GM19351 (cell line): ENCODE measurements at regions not wholly inside any gene's neighbourhood (a gene's known extent, or its start where the extent isn't known, plus 50 kb on each side); places are given as distances from the start of the nearest gene placed in this dataset.
"Not testable (repeated sequence)": the region's sequence is repeated elsewhere in the genome, so short reads cannot be mapped to it uniquely, and the experiment has no call there.

Experiments
- ATAC-seq: cut with Tn5 transposase; IDR thresholded peaks from one replicate; pipeline ENCODE4 v1.9.1; 2021; ENCODE audit warnings: mild to moderate bottlenecking, moderate library complexity; ENCODE audit not compliant: unreplicated experiment

DNA sequence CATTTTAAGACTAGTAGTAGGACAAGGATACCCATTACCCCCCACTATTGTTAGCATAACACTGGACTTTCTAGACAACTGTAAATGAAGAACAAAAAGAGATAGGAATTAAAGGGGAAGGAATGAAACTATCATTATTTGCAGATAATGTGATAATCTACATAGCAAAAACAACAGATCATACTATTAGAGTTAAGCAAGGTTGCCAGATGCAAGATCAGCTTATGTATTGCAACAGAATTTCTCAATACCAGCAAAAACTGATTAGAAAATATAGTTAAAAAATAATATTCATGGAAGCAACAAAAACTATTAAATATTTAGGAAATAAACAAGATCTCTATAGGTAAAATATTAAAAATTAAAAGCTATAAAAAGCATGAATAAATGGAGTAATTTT lies 194.4 kb upstream of the SPRED2 start:
- no peak for ATAC-seq

DNA sequence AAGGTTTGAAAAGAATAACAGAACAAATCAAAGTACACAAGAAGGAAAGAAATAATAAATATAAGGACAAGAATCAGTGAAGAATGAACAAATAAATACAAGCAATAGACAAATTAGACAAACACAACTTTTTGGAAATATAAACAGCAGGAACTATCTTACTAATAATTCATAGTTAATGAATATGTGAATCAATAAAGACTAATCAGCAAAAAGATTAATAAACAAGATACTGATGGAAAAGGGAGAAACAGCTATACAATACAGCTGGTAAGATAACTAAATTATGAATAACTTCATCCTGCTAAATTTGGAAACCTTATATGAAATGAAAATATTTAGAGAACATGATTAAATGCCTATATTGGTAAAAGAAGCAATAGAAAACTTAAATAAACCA lies 193.6 kb upstream of the SPRED2 start:
- ATAC-seq: no peak

GRCh38 chr2:65622951-65623535 lies 190.6 kb upstream of the SPRED2 start:
- ATAC-seq: no peak

GRCh38 chr2:65622499-65622898 lies 190.1 kb upstream of the SPRED2 start:
- no peak for ATAC-seq

DNA sequence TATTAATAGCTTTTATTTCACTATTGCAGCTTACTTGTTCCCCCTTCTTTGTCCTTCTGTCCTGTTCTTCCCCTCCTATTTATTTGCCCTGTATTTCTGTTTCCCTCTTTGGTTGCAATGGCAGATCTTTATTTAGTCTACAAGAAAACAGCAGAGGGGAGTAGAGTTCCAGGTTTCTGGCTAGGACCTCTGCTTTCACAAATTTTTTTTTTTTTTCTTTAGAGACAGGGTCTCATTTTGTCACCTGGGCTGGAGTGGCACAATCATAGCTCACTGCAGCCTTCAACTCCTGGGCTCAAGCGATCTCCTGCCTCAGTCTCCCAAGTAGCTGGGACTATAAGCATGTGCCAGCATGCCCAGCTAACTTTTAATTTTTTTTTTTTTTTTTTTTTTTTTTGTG lies 188.1 kb upstream of the SPRED2 start:
- no peak for ATAC-seq

- ATAC-seq: no peak
Observed at GRCh38 chr2:65620026-65620425, 187.6 kb upstream of the SPRED2 start.

GRCh38 chr2:65615602-65616001 lies 183.2 kb upstream of the SPRED2 start:
- ATAC-seq: no peak

DNA sequence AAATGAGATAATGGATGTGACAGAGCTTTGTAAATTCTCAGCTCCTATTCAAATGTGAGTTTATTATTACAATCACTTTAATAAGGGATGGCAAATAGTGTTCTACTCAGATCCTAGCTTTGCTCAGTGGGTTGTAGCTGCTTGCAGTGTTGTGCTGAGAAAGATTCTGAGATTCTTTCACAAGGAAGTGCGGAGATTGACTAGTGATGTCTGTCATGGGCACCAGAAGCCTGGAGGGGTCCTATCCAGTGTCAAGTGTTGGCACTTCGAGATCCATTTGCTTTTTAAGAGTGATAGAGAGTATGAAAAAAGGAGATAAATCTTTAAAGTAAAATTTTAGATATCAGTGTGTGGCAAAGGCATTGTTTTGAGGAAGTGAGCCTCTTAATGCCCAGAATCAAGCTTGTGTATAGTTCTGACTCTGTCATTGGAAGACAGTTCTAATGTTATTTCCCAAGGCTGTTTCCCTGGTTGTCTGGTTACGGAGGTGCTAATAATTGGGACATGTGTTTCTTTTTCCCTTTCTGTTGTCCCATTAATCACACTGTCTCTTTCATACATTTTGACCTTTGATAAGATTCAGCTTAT lies 181.7 kb upstream of the SPRED2 start:
- no peak for ATAC-seq

DNA sequence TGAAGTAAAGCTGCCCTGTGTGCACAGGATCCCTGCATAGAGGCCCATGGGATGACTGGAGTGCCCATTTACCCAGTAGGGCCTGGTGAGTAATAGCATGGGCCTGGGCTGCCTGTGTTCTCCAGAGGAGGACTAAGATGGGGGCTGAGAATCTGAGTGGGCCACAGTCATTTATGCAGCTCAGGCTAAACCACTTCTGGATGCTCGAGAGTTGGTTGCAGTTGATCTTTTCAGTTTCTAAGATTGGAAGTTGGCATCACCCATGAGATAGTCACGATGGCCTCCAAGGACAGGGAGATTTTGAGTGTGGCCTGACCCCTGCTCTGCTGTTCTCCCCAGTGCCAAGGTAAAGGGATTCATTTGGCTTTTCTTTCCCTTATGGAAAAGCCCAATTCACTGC lies 179.1 kb upstream of the SPRED2 start:
- ATAC-seq: no peak

GRCh38 chr2:65608916-65609315 lies 176.5 kb upstream of the SPRED2 start:
- no peak for ATAC-seq

DNA sequence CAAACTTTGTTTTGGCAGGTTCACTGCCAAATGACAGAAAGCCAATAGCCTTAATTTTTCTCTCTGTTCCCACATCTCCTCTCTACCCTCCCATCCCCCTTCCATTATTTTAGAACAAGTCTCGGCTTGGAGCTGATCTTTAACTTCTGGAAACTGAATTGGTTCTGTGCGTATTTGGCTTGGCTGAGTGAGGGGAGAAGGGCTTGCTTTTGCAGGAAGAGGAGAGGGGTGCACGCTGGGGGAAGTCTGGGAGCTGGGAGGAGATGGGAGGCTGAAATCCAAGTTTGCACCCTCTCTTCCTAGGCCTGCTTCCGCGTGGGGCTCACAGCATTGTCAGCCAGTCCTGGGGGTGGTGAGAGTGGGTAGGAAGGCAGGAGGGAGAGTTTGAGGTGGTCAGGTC lies 176.1 kb upstream of the SPRED2 start:
- ATAC-seq: no peak

GRCh38 chr2:65607662-65608305 lies 175.4 kb upstream of the SPRED2 start:
- ATAC-seq: no peak

DNA sequence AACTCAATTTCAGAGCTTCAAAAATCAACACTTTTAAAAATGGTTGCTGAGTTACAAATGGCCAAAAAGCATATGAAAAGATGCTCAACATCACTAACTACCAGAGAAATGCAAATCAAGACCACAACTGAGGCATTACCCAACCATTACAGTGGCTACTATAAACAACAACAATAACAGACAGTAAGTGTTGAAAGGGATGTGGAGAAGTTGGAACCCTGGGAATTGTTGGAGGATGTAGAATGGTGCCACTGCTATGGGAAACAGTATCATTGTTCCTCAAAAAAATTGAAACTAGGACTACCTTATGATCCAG lies 173.3 kb upstream of the SPRED2 start:
- ATAC-seq: peak; percentile 42

- ATAC-seq: no peak
Observed at GRCh38 chr2:65605058-65605742, 172.8 kb upstream of the SPRED2 start.

DNA sequence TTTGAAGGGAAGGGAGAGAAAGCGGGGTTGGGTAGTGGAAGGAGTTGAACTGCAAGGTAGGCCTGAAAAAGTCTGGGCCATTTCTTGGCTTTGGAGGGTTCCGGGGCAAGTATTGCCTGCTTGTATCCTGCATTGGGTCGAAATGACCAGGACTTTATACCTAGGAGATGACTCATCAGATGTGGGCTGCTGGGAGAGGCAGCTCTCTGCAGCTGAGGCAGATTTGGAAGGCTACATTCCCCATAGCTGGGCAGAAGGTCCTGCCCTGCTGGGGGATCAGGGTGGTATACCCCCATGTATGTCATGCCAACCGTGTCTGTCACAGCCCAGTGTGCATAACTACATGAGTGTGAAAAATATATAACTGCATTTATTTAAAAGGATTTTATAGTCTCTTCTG lies 171.8 kb upstream of the SPRED2 start:
- ATAC-seq: no peak

DNA sequence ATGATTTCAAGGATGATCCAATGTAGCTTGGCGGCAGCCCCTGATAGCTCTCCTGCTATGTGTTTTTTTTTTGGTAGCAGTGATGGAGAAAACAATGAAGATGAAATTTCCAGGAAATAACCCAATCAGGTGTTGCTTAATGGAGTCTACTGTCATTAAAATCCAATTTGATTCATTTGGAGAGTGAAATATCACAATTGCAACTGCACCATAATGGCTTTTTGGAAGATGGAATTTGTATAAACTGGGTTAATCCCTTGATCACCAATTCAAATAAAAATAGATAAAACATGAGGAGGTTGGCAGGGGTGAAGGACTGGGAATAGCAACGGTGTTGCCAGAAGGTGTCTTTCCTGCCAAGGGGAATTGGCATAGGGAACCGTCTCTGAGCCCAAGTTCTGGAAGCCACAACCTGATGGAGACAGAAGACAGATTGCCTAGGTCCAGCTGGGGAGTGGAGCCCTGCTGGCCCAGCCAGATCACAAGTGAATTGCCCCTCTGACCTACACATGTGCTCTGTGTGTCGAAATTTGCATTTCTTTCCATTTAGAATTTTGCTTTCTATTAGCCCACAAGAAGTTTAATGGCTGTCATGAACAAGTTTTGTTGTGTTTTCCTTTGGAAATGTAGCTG lies 170.3 kb upstream of the SPRED2 start:
- no peak for ATAC-seq

GRCh38 chr2:65600871-65601270 lies 168.5 kb upstream of the SPRED2 start:
- ATAC-seq: not testable (repeated sequence)

DNA sequence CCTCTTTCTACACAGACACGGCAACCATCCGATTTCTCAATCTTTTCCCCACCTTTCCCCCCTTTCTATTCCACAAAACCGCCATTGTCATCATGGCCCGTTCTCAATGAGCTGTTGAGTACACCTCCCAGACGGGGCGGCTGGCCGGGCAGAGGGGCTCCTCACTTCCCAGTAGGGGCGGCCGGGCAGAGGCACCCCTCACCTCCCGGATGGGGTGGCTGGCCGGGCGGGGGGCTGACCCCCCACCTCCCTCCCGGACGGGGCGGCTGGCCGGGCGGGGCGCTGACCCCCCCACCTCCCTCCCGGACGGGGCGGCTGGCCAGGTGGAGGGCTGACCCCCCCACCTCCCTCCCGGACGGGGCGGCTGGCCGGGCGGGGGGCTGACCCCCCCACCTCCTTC lies 168.0 kb upstream of the SPRED2 start:
- not testable (repeated sequence) for ATAC-seq

- ATAC-seq: no peak
Observed at GRCh38 chr2:65599693-65600092, 167.3 kb upstream of the SPRED2 start.

GRCh38 chr2:65598996-65599395 lies 166.6 kb upstream of the SPRED2 start:
- no peak for ATAC-seq

DNA sequence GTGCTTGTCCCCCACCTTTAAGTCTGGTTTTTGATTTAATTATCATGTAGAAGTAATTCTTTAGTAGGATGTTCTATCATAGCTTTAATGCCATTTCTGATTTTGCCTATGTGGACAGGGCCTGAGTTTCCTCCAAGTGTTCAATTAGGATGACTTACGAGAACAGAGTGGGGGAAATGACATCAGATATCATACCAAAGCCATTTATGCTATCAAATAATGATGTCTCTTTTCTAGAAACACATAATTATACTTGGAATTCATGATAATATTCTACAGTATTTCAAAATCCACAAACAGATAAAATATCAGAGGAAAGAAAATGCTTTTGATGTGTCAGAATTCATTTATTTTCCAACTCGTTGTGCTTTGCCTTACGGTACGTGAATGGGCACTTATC lies 165.9 kb upstream of the SPRED2 start:
- no peak for ATAC-seq

GRCh38 chr2:65595630-65596029 lies 163.2 kb upstream of the SPRED2 start:
- no peak for ATAC-seq
